ENCODE measurements at regions not wholly inside any gene's neighbourhood (a gene's known extent, or its start where the extent isn't known, plus 50 kb on each side); places are given as distances from the start of the nearest gene placed in this dataset.

DNA sequence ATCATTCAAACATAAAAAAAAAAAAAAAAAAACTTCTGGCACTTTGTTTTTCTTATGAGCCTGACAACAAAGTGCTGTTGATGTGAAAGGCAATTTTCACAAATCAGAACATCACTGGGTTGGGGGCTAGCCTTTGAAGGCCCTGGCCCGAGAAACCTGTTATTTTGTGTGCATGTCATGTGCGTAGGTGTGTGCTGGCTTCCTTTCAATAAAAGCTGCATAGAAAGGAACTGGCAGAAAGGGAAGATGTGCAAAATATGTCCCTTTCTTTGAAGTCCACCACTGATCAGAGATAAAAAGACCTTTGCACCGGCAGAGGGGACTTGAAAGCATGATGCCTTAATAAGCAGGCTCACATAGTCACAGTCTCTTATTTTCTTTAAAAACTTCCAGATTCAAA lies 170.8 kb upstream of the RASGEF1B start:
- H3K79me2 ChIP-seq (ENCODE audit: control insufficient read depth in 1 of 2, insufficient read depth in 2 of 2, low read length in 2 of 2), result no peaks in the 10 kb centered on the region
- FAIRE-seq (no peak), DNase-seq (ENCODE audit: low read depth in 1 of 2, low spot score in 2 of 2) (no peak)
- H3K4me3 ChIP-seq (ENCODE audit: extremely low read depth in 1 of 4, insufficient read depth in 2 of 4, low read depth in 3 of 4, low read length in 4 of 4), result no peak overlapping the region
- no peak overlapping the region for H3K14ac ChIP-seq (ENCODE audit: insufficient read length)
- H3K9ac ChIP-seq (replicated peaks in 1 of 4; ENCODE audit: extremely low read depth in 1 of 4, low read depth in 3 of 4, low read length in 3 of 4), result no peak overlapping the region
- ChIA-PET POLR2A (ENCODE audit: partially characterized antibody) (no interaction called here), CTCF (ENCODE audit: partially characterized antibody) (interaction anchor here (0.8 kb wide), 1 partner anchor 175 kb away, joined by 3 read pairs; no protein-coding TSS in a partner anchor)
- no peak overlapping the region for H3K4me2 ChIP-seq (ENCODE audit: insufficient read depth in 1 of 2, low read depth in 2 of 2, low read length in 2 of 2)
- H2BK120ac ChIP-seq (replicated peaks; ENCODE audit: low read depth, low read length), result no peak overlapping the region
- H4K91ac ChIP-seq (replicated peaks; ENCODE audit: insufficient read length, low read length), result no peak overlapping the region
- H3K23ac ChIP-seq (ENCODE audit: insufficient read length), result no peak overlapping the region
- no peaks in the 10 kb centered on the region for H3K79me1 ChIP-seq (ENCODE audit: low read depth, low read length)
- H3K4ac ChIP-seq (replicated peaks; ENCODE audit: insufficient read length, low read depth, low read length), result no peak overlapping the region
- no peak overlapping the region for H2AFZ ChIP-seq (ENCODE audit: low read length)
- H4K20me1 ChIP-seq (replicated peaks in 1 of 2; ENCODE audit: control insufficient read depth in 1 of 2, insufficient read depth in 2 of 2, low read length in 2 of 2), result no peaks in the 10 kb centered on the region
- H3K18ac ChIP-seq (ENCODE audit: extremely low read depth, low read length), result no peak overlapping the region
- no peak overlapping the region for H2BK12ac ChIP-seq (ENCODE audit: low read depth, low read length)
- no peaks in the 10 kb centered on the region for H3K36me3 ChIP-seq (ENCODE audit: control insufficient read depth in 2 of 4, insufficient read depth in 4 of 4, low read length in 3 of 4)
- no peak overlapping the region for H4K5ac ChIP-seq (ENCODE audit: insufficient read length, low read depth, low read length)
- no peaks in the 10 kb centered on the region for H3K9me3 ChIP-seq (ENCODE audit: insufficient read depth in 2 of 2, low read depth in 1 of 2, low read length in 1 of 2)
- WGBS, 2 experiments (ENCODE audit: extremely low coverage in 1 of 2, insufficient coverage in 1 of 2, insufficient read length in 1 of 2, insufficient replicate concordance in 2 of 2, low coverage in 1 of 2, low lambda C conversion rate in 2 of 2, missing lambda C conversion rate in 1 of 2), result 95% methylated on average over 3 of the region's 3 CpGs; no CpG with 5 or more reads in 1 of the 2 experiments
- TF ChIP-seq CBX8 (IDR thresholded peaks at IDR 0.05; ENCODE audit: borderline replicate concordance, low read depth, low read length), result no peak
- no peak for TF ChIP-seq BCL11A (IDR thresholded peaks at IDR 0.05; ENCODE audit: low read depth in 2 of 2, low read length in 2 of 2)
- no peak overlapping the region for H4K8ac ChIP-seq (ENCODE audit: extremely low read depth, insufficient read depth, low read length)
- H2BK20ac ChIP-seq (ENCODE audit: low read length), result no peak overlapping the region
- no peak overlapping the region for H3K56ac ChIP-seq (replicated peaks; ENCODE audit: insufficient read length, low read depth, low read length)
- H2BK5ac ChIP-seq (ENCODE audit: low read depth, low read length), result no peak overlapping the region
- no peak overlapping the region for H2AK5ac ChIP-seq (ENCODE audit: low read depth, low read length)
- 0 out of 7 replicates have a peak, but pooled peaks cover 0 to 2% (median 0%) of the 10 kb centered on the region in 4 experiments for H3K4me1 ChIP-seq (replicated peaks in 1 of 4; ENCODE audit: control insufficient read depth in 3 of 4, insufficient read depth in 4 of 4, low read length in 3 of 4)
- no peak overlapping the region for H3K27ac ChIP-seq (ENCODE audit: low read depth, low read length)
- H2BK15ac ChIP-seq (ENCODE audit: low read length), result no peak overlapping the region
- no peaks in the 10 kb centered on the region; the same call in 1 of the 2 replicates for H3K23me2 ChIP-seq (ENCODE audit: low read depth, low read length)
- peaks cover 2 to 4% (median 2%) of the 10 kb centered on the region in 4 experiments; a peak in 5 of 7 replicates for H3K27me3 ChIP-seq (replicated peaks in 1 of 4; ENCODE audit: control insufficient read depth in 3 of 4, extremely low read depth in 1 of 4, insufficient read depth in 3 of 4, low read length in 3 of 4)

Measured in H1 (cell line).